ENCODE measurements at regions not wholly inside any gene's neighbourhood (a gene's known extent, or its start where the extent isn't known, plus 50 kb on each side); places are given as distances from the start of the nearest gene placed in this dataset.

DNA sequence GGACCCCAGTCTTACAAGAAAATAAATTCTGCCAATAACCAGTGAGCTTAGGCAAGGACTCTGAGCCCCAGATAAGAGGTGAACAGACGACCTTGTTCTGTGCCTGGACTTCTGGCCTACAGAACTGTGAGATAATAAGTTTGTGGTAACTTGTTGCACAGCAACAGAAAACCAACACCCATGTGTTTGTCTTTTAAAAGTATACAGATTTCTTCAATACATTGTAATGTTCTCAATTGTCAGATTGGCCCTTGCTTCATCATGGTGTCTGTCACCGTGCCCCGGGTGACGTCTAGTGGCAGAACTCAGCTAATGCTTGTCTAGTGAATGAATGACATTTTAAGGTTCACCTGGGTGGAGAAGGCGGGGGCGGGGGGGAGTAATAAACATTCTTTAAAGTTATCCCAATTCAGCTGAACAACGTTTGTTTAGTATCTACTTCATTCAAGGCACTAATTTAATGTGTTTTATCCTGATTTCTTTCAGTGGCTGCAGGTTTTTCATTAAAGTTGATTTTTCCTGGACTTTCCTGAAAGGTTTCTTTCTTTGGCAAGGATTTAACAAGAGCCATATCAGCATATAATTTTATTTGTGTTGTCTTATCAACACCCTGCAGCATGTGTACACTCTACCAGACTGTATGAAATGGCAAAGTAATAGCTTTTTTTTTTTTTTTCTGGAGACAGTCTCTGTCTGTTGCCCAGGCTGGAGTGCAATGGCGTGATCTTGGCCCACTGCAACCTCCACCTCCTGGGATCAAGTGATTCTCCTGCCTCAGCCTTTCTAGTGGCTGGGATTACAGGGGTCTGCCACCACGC lies 123.8 kb upstream of the DLX2 start:
- Histone ChIP-seq H3K27me3 (ENCODE audit: control insufficient read depth, insufficient read depth, low read length) (no peaks in the 10 kb centered on the region), H3K36me3 (ENCODE audit: control insufficient read depth, insufficient read depth, low read length) (no peaks in the 10 kb centered on the region), H3K4me3 (ENCODE audit: low read length) (no peak overlapping the region), H3K4me1 (ENCODE audit: control insufficient read depth, insufficient read depth, low read length) (no peaks in the 10 kb centered on the region), H3K27ac (ENCODE audit: low read depth, low read length) (no peak overlapping the region), H3K9ac (ENCODE audit: low read length) (no peak overlapping the region)

DNA sequence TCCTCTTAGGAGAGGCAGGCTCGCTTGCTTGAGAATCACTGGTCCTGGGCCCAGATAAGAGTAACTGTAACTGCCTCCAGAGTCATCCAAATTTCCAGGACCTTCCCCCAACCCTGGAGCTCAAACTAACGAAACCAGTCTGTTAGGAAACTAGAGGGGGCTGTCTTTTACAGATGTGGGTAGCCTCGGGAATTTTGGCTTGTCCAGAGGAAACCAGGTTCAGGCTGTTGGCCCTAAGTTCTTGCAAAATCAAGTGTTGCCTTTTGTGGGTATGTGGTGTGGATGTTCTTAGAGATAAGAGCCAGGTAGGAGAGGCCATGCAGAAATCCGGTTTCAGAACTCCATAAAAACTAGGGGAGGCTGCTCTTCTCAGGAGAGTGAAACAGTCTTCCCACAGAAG lies 125.0 kb upstream of the DLX2 start:
- Histone ChIP-seq H3K27ac (ENCODE audit: low read depth, low read length) (no peak overlapping the region), H3K4me3 (ENCODE audit: low read length) (no peak overlapping the region), H3K36me3 (ENCODE audit: control insufficient read depth, insufficient read depth, low read length) (no peaks in the 10 kb centered on the region), H3K9ac (ENCODE audit: low read length) (no peak overlapping the region), H3K27me3 (ENCODE audit: control insufficient read depth, insufficient read depth, low read length) (no peaks in the 10 kb centered on the region), H3K4me1 (ENCODE audit: control insufficient read depth, insufficient read depth, low read length) (no peaks in the 10 kb centered on the region)

DNA sequence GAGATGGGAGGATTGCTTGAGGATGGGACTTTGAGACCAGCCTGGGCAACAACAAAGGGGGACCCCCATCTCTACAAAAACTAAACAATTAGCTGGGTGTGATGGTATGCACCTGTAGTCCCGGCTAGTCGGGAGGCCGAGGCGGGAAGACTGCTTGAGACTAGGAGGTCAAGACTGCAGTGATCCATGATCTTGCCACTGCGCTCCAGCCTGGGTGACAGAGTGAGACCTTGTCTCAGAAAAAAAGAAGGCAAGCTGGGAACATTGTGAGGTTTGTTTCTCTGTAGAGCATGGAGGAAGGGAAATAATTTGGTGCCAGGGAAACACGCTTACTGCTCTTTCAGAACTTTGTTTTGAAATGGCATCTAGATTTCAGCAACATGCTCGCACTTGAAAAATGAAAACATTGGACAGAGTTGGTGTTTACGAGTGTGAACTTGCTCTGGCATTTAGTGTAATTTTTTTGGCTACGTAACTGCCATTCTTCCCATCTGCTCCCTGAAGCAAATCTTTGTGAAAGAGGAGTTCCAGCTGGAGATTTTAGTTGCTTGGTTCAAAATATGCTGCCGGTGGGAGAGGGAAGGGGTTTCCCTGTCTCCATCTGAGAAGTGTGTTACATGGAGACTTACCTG lies 125.6 kb upstream of the DLX2 start:
- no peak overlapping the region for H3K27ac ChIP-seq (ENCODE audit: low read depth, low read length)
- H3K27me3 ChIP-seq (ENCODE audit: control insufficient read depth, insufficient read depth, low read length) = no peaks in the 10 kb centered on the region
- H3K4me1 ChIP-seq (ENCODE audit: control insufficient read depth, insufficient read depth, low read length) = no peaks in the 10 kb centered on the region
- H3K4me3 ChIP-seq (ENCODE audit: low read length) = no peak overlapping the region
- H3K9ac ChIP-seq (ENCODE audit: low read length) = no peak overlapping the region
- H3K36me3 ChIP-seq (ENCODE audit: control insufficient read depth, insufficient read depth, low read length) = no peaks in the 10 kb centered on the region

DNA sequence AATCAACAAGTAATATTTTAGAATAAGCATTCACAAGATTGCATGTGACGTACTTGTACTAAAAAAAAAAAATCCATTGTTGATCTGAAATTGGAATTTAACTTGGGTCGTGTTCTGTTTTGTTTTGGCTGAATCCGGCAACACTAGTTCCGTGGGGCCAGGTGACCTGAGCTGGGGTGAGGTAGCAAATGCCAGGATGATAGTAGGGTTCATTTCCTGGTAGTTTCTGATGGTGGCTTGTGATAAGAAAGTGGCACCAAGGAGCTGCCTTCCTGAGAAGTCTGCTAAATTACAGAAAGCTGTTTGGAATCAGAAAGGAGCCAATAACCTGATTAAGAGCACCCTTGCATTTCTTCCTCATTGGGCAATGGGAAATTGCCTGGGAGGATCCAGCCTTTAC lies 126.4 kb upstream of the DLX2 start:
- Histone ChIP-seq H3K27me3 (ENCODE audit: control insufficient read depth, insufficient read depth, low read length) (no peaks in the 10 kb centered on the region), H3K27ac (ENCODE audit: low read depth, low read length) (no peak overlapping the region), H3K4me3 (ENCODE audit: low read length) (no peak overlapping the region), H3K4me1 (ENCODE audit: control insufficient read depth, insufficient read depth, low read length) (no peaks in the 10 kb centered on the region), H3K9ac (ENCODE audit: low read length) (no peak overlapping the region), H3K36me3 (ENCODE audit: control insufficient read depth, insufficient read depth, low read length) (no peaks in the 10 kb centered on the region)

DNA sequence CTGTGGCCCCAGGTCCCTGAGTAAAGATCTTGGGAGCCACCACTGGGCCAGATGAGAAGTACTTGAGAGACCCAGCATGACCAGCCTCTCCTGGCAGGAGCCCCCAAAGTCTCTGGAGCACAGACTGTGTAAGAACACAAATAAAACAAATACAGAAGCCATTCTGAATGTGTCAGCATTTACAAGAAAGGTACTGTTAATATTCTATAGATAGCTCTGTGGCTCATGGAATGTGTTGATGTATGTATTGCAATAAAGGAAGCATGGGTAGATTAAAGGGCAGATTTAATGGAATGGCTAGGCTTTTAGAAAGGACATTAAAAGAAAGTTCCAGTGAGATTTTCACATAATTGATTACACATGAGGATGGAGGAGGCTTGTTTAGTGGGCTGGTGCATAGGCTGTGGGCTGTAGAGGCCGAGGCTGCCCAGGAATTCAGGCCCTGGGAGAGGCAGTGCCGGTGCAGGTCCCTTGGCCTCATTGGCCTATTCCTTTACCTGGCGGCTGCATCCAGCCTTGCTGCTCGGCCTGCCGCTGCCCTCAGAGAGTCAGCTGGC lies 127.7 kb upstream of the DLX2 start:
- H3K9ac ChIP-seq (ENCODE audit: low read length) = no peak overlapping the region
- peaks cover 2% of the 10 kb centered on the region for H3K27me3 ChIP-seq (ENCODE audit: control insufficient read depth, insufficient read depth, low read length)
- no peak overlapping the region for H3K4me3 ChIP-seq (ENCODE audit: low read length)
- no peaks in the 10 kb centered on the region for H3K36me3 ChIP-seq (ENCODE audit: control insufficient read depth, insufficient read depth, low read length)
- H3K27ac ChIP-seq (ENCODE audit: low read depth, low read length) = no peak overlapping the region
- no peaks in the 10 kb centered on the region for H3K4me1 ChIP-seq (ENCODE audit: control insufficient read depth, insufficient read depth, low read length)

DNA sequence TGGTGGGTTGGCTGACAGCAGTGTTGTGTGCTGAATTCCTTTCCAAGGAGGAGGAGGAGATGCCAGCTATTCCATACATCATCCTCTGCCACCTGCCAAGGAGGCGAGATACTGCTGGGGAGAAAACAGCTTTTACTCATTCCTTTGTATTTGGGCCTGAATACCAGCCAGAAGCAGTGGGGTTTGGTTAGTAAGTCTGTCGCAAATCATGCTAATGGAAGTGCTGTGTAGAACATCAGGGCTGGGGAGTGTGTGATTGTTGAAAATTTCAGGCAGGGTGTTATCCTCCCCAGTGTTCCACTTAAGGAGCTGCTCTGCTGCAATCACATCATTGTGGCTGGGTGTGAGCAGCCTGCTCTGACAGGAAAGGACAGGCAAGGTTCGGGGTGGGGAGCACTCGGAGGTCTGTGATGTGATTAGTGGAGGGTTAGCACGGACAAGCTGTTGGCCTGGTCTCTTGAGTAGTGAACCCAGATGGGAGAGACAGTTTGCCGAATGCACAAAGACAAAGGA lies 128.2 kb upstream of the DLX2 start:
- no peak overlapping the region for H3K4me3 ChIP-seq (ENCODE audit: low read length)
- peaks cover 2% of the 10 kb centered on the region for H3K27me3 ChIP-seq (ENCODE audit: control insufficient read depth, insufficient read depth, low read length)
- H3K36me3 ChIP-seq (ENCODE audit: control insufficient read depth, insufficient read depth, low read length) = no peaks in the 10 kb centered on the region
- H3K4me1 ChIP-seq (ENCODE audit: control insufficient read depth, insufficient read depth, low read length) = no peaks in the 10 kb centered on the region
- H3K9ac ChIP-seq (ENCODE audit: low read length) = no peak overlapping the region
- no peak overlapping the region for H3K27ac ChIP-seq (ENCODE audit: low read depth, low read length)

DNA sequence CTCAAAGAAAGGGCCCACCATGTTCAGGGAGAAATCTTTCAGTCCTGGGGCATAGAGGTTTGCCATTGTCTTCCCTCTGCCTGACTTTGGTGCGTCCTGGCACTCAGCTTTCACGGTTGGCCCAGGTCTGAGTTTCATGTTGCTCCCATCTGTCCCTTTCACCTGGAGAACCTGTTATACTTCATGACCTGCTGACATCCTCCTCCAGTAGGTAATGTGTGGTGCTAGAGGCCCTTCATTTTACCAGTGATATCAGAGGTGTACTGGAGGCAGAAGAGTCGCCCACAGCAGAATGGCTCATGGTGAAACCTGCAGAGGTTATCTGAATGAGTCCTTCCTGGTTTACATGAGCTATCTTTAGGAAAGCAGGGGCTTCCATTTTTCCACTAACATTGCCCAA lies 128.8 kb upstream of the DLX2 start:
- Histone ChIP-seq H3K9ac (ENCODE audit: low read length) (no peak overlapping the region), H3K4me1 (ENCODE audit: control insufficient read depth, insufficient read depth, low read length) (no peaks in the 10 kb centered on the region), H3K27me3 (ENCODE audit: control insufficient read depth, insufficient read depth, low read length) (peaks cover 2% of the 10 kb centered on the region), H3K27ac (ENCODE audit: low read depth, low read length) (no peak overlapping the region), H3K4me3 (ENCODE audit: low read length) (no peak overlapping the region), H3K36me3 (ENCODE audit: control insufficient read depth, insufficient read depth, low read length) (no peaks in the 10 kb centered on the region)

DNA sequence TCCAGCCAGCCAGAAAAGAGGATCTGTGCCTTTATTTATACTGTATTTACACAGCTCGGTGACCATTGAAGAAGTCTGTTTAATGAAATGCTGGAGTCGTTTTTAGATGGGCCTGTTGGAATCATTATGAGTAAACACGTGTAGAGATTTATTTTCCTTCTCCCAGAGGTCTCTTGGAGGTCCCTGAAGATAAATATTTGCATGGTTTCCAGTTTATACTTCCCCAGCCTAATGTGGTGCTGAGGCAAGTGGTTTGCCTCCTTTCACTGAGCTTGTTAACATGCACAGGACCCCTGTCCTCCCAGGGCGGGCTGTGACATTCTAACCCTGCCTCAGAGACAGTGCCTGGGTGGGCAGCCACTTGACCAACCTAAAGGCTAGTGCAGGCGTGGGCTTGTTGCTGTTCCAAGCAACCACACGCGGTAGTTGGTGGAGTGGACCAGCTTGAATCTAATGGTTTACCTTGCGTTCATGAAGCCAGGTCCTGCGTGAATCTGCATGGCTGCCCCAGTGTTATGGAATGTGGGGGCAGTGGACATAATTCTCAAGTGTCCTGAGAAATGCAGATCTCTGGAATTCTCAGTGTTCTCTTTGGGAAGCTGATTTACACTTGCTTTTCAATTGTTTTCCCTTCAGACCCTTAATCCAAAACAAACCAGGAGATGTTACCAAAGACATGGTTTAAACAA lies 130.2 kb upstream of the DLX2 start:
- H3K4me3 ChIP-seq (ENCODE audit: low read length) = no peak overlapping the region
- no peak overlapping the region for H3K27ac ChIP-seq (ENCODE audit: low read depth, low read length)
- H3K9ac ChIP-seq (ENCODE audit: low read length) = no peak overlapping the region
- H3K27me3 ChIP-seq (ENCODE audit: control insufficient read depth, insufficient read depth, low read length) = peaks cover 2% of the 10 kb centered on the region
- no peaks in the 10 kb centered on the region for H3K36me3 ChIP-seq (ENCODE audit: control insufficient read depth, insufficient read depth, low read length)
- H3K4me1 ChIP-seq (ENCODE audit: control insufficient read depth, insufficient read depth, low read length) = no peaks in the 10 kb centered on the region

DNA sequence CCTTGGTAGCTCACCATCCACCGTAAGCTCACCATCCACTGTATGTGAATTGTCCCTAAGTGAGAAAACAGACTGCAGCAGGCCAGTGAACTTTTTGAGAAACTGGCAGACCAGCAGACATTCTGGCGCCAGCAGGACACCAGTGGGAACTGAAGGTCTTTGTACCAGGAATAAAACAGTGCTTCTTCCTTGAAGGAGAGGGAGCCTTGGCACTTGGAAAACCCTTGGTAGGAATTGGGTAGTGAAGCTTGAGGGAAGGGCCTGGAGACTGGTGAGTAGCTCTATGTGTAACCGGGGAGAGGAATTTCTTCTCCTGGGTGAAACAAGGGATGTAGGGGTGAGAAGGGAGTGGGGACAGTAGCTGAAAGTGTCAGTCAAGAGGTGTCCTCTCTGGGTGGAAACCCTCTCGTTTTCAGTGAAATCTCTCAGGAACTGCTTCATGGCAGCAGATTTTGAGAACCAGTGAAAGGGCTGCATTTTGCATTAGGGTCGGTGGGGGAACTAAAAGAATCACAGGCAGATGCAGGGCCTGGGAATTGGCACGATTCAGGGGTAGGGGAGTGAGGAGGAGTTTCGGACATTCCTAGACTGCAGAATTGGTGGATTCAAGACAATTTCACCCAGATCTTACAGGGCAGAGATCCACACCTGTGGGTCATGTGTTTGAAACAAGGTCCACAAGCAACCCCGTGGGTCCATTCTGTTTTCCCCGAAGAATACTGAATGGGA lies 131.5 kb upstream of the DLX2 start:
- H3K9ac ChIP-seq (ENCODE audit: low read length) = no peak overlapping the region
- H3K4me3 ChIP-seq (ENCODE audit: low read length) = peak overlapping the region; percentile 71
- no peak overlapping the region for H3K27ac ChIP-seq (ENCODE audit: low read depth, low read length)
- H3K27me3 ChIP-seq (ENCODE audit: control insufficient read depth, insufficient read depth, low read length) = peaks cover 2% of the 10 kb centered on the region
- no peaks in the 10 kb centered on the region for H3K36me3 ChIP-seq (ENCODE audit: control insufficient read depth, insufficient read depth, low read length)
- no peaks in the 10 kb centered on the region for H3K4me1 ChIP-seq (ENCODE audit: control insufficient read depth, insufficient read depth, low read length)

DNA sequence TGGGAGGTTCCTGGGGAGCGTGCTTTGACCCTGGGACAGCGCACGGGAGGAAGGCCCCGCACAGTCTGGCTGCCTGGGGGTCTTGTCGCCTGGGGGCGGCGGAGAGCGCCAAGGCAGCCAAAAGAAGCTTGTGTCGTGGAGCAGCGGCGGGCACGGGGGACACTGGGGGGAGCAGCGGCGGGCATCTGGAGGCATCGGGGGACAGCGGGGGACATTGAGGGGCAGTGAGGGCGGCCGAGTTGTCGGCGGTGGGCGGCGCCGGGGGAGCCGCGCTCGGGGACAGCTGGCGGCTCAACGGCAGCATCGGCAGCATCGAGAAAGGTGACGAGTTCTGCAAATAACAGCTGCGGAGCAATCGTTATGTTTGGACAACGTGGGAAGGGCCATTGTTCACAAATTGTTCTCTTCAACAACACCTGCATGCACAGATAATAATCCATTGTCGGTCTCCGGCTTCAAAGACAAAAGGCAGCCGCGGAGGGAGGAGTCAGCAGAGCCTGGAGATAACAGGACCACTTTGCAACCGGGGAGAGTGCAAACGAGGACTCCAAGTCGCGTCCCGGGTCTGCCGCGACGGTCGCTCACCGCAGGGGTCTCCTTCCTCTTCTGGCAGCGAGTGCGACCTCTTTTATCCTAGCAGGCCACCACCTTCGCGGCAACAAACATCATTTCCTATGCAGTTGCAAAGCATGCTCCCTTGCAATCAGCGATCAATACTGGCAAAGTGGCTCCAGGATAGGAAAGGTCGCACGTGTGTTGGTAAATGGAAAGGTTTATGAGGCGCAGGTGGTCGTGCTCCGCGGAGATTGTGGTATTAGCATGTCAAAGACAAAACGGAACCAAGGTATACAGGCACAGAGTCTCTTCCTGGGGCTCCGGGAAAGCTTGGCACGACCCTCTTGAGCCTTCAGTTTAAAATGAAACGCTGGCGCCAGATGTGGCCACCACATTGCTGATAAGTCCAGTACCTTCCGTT lies 132.3 kb upstream of the DLX2 start:
- Histone ChIP-seq H3K27ac (ENCODE audit: low read depth, low read length) (no peak overlapping the region), H3K4me3 (ENCODE audit: low read length) (peak overlapping the region; percentile 71), H3K27me3 (ENCODE audit: control insufficient read depth, insufficient read depth, low read length) (peaks cover 2% of the 10 kb centered on the region), H3K4me1 (ENCODE audit: control insufficient read depth, insufficient read depth, low read length) (no peaks in the 10 kb centered on the region), H3K9ac (ENCODE audit: low read length) (peak overlapping the region; percentile 10), H3K36me3 (ENCODE audit: control insufficient read depth, insufficient read depth, low read length) (no peaks in the 10 kb centered on the region)

DNA sequence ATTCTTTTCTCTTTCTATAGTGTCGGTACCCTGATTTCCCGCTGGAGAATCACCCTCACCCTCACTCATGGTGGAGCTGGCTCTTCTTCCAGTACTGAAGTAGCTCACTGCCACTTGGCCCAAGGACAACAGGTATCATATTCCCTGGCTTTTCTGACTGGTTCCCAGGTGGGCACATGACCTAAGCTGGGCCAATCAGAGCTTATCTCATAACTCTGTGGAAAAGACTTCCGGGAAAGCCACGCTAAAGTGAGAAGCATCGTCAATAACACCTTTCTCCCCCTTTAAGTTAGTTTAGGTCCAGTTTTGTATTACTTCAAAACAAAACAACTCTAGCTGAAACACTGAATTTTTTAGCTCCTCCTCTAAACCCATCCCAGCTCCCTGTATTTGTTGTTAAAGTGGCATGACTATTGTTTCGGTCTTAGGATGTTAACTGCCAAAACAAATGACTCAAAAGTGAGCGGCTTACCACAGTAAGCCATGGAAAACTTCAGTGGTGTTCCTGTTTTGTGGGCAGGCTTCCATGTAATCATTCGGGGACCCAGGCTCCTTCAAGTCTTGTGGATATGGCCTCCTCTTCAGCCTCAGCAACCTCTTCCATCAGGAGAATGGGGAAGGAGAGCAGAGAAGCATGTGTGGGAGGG lies 137.4 kb upstream of the DLX2 start:
- Histone ChIP-seq H3K4me3 (ENCODE audit: low read length) (no peak overlapping the region), H3K27me3 (ENCODE audit: control insufficient read depth, insufficient read depth, low read length) (peaks cover 2% of the 10 kb centered on the region), H3K27ac (ENCODE audit: low read depth, low read length) (no peak overlapping the region), H3K4me1 (ENCODE audit: control insufficient read depth, insufficient read depth, low read length) (no peaks in the 10 kb centered on the region), H3K36me3 (ENCODE audit: control insufficient read depth, insufficient read depth, low read length) (no peaks in the 10 kb centered on the region), H3K9ac (ENCODE audit: low read length) (no peak overlapping the region)
